GM21360 (cell line): ENCODE measurements at regions not wholly inside any gene's neighbourhood (a gene's known extent, or its start where the extent isn't known, plus 50 kb on each side); places are given as distances from the start of the nearest gene placed in this dataset.

Source experiments
- ATAC-seq: cut with Tn5 transposase; IDR thresholded peaks from one replicate; pipeline ENCODE4 v1.9.1; 2021; ENCODE audit warnings: mild to moderate bottlenecking, moderate library complexity; ENCODE audit not compliant: unreplicated experiment

- ATAC-seq = peak; percentile 85
Measured at GRCh38 chr10:63707254-63707910, 186.2 kb downstream of the REEP3 start.

- no peak for ATAC-seq
Measured at GRCh38 chr10:63708421-63708820, 187.2 kb downstream of the REEP3 start.

- no peak for ATAC-seq
Measured at GRCh38 chr10:63710703-63711102, 189.5 kb downstream of the REEP3 start.

- ATAC-seq = no peak
Measured at GRCh38 chr10:63711361-63711760, 190.2 kb downstream of the REEP3 start.

DNA sequence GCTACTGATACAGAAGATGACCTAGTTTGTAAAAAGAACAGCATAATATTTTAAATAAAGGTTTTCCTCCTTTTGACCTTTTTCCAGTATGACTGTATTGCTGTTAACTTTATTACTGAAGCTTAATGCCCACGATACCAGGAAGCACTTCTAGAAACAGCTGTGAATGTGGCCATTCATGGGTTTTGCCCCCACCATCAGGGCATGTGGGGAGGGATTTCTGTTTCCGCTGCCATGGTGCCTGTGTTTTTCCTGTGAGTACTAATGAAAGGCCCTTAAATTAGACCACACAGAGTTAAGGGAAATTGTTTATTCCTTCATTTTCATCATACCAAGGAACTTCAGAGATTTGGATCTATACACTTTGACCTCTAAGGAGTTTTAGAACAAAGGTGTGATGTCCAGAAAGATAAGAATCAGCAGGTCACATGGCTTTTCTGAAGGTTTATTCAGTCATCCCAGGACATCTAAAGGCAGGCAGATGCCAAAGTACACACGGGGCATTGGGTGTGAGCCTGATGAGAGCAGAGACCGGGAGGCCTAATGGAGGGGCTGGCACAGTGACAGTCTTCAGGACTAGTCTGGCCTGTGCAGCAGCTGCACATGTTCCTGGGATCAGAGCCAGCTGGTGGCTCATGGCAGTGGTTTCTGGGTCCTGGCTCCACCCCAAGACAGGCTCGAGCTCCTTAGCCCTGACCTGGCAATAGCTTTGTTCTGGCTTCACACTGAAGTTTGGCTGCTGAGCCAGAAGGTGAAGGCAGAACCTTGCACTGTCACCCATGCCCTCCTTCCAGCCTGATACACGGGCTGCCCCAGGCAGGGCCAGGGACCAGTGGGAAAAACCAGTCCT is 190.9 kb downstream of the REEP3 start:
- ATAC-seq = no peak

GRCh38 chr10:63712717-63713115 is 191.5 kb downstream of the REEP3 start:
- ATAC-seq = no peak

DNA sequence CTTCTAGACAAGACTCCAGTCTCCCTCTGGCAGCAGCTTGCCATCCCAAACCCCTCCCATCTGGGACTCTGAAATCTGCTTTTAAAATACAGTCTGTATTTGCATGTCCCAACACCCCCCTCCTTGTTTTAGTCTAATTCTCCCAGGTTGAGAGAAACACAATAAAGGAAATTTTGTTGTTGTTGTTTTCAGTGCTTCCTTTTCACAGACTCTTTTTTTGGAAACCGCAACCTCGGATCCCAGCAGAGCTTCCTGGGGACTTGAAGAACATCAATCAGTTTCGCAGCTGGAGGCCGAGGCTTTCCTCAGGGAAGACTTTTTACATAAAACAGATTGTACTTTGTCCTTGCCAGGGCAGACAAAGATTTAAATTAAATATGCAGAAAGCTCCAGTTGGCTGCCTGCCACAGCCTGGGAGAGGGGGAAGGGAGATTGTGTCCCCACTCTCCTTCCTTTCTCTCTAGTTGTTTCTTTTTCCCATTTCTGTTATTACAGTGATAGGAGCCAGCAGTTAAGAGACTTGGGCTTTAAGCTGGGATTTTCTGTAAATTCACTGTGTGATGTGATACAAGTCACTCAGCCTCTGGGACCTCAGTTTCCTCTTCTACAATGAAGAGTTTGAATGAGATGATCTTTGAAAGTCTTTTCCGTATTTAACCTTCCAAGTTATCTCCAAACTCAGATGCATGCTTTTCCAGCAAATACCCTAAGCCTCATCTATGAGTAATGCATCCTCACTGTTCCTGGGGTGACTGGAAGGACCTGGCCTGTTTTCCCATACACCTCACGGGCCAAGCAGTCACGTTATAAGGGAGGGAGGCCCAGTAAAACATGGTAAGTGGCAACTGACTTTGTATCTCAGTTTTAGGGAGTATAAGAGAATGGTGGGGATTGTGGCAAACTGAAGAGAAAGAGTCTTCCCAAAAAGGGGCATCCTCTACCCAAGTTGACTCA is 192.3 kb downstream of the REEP3 start:
- ATAC-seq = no peak

DNA sequence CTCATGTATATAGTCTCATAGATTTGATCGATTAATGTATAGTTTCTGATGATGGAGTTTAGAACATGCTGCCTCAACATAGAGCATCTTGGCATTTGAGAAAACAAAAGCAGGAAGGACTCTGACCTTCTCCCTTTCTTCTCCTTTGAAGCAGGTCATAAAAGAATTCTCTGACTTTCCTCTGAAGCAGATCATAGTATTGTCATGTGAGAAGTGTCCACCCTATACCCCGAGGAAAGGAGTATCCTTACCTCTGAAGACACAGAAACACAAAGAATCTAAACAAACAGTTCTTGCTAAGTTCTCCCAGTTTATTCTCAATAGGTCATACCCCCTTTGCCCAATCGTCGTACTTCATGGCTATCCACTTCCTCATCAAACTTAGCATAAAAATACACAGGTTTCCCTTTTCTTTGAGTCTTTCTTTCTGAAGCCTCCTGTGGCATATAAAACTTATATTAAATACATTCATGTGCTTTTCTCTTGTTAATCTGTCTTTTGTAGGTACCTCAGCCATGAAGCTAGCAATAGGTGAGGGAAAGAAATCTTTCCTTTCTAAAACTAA is 194.9 kb downstream of the REEP3 start:
- ATAC-seq = no peak

DNA sequence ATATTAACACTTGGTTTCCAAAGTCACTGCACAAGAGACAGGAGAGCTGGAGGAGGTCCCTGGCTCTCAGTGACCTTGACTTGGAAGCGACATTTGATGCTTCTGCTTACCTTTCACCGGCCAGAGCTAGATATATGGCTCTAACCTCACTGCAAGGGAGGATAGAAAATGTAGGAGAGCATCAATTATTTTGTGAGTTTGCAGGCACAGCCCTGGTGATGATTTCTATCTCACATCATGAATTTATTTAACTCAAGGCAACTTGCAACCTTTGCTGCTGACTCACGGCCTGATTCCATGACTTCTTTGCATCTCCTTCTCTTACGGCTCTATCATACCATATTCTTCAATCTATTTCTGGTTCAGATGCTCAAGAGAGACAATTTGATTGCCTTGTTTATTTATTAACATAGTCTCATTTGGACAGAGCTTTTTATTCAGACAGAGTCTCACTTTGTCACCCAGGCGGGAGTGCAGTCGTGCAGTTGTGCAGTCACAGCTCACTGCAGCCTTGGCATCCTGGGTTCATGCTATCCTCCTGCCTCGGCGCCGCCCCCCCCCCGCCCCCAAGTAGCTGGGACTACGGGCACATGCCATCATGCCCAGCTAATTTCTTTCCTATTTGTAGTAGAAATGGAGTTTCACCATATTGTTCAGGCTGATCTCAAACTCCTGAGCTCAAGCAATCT is 196.0 kb downstream of the REEP3 start:
- no peak for ATAC-seq

DNA sequence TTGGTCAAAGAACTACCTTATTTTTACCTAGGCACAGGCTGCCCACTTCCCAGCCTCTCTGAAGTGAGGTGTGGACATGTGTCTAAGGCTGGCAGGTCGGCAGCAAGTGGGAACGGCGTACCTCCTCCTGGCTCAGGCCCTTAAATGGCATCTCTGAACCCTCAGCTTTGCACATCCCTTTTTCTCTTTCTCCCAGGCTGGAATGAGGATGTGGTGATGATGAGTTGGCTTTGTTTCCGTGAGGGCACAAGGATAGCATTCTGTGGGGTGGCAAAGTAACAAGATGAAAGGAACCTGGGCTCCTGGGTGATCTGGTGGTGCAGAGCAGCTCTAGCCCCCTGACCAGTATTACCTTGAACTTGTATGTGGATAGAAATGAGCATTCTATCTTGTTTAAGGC is 196.8 kb downstream of the REEP3 start:
- ATAC-seq = no peak

DNA sequence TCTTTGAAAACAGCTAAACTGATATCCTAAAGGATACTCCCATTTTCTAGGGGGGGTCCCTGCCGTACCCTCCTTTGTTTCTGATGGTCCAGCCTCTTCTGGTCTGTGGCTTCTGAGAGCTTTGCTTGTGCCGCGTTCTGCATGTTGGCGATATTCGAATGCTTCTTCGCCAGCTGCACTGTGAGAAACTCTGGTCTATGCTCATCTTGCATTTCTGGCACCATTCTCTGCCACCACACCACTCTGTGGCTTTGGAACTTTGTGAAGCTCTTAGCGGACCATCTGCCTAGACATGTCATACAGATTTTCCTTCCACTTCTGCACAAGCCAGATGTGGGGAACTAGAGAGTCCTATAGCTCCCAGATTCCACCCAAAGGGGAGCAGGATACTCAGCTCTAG is 197.2 kb downstream of the REEP3 start:
- ATAC-seq = no peak

DNA sequence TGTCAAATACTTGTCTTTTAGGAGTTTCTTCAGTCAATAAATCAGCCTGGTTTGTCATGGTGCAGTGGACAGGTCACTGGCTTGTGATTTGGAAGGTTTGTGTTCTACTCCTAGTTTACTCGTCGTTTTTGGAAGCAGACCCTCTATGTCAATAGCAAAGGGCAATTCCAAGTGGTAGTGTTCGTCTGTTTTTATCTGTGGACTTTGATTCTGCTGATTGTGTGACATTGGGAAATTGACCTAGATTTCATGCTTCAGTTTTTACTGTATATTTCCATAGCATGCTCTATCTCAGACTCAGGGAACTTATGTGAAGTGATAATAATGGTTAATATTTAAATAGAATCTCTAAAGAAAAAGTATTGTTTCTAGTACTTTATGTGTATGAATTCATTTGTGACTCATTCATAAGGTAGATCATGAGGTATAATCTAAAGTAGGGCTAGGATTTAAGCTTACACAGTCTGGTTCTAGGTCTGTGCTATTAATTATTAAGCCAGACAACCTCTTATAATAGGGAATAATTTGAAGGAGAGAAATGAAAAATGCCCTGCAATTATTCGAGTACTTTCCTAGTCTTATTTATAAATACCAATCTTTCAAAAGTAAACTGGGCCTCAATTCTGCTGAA is 198.1 kb downstream of the REEP3 start:
- ATAC-seq = no peak

- no peak for ATAC-seq
Measured at GRCh38 chr10:63720072-63720537, 198.9 kb downstream of the REEP3 start.

GRCh38 chr10:63720676-63721075 is 199.5 kb downstream of the REEP3 start:
- ATAC-seq = peak; percentile 60

DNA sequence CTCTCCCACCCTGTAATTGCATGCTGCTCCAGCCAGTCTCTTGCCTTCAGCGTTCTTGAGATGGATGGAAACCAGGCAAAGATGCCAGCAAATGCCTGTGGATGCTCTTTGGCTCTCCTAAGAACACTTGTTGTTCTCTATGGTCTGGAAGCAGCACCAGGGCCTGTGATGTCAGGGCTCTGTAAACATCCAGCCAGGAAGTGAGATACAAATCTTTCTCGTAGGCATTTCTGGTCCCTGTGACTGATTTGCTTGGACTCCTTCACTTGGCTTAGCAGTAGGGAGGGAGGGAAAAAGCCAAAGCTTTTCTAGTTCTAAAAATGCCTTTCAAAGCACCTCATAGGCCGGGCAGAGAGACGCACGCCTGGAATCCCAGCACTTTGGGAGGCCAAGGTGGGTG is 201.3 kb downstream of the REEP3 start:
- no peak for ATAC-seq

DNA sequence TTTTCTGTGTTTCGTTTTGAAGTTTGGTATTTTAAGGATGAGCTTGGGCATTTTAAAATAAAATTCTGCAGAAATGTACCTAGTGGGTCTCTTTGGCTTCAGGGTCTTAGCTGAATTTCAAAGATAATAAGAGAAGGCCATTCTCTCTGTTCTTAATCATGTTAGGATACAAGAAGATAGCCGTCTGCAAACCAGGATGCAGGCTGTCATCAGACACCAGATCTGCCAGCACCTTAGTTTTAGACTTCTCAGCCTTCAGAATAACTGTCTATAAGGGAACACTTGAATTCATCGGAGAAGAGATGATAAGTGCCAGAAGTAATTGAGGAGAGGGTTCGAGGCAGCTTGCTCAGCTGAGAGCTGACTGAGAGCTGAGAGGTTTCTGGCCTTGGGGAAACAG is 202.1 kb downstream of the REEP3 start:
- ATAC-seq = no peak

- no peak for ATAC-seq
Measured at GRCh38 chr10:63723741-63724140, 202.5 kb downstream of the REEP3 start.

- ATAC-seq = no peak
Measured at GRCh38 chr10:63724922-63725321, 203.7 kb downstream of the REEP3 start.

DNA sequence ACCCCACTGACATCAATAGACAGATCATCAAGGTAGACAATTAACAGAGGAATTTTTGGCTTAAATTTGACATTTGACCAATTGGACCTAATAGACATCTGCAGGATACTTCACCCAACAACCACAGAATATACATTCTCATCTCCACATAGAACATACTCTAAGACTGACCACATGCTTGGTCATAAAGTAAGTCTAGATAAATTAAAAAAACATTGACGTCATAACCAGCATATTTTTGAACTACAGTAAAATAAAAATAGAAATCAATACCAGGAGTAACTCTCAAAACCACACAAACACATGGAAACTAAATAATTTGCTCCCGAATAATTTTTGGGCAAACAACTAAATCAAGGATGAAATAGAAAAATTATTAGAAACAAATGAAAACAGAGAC is 205.7 kb downstream of the REEP3 start:
- ATAC-seq = no peak

- no peak for ATAC-seq
Measured at GRCh38 chr10:63727636-63728035, 206.4 kb downstream of the REEP3 start.
